HG03280 (cell line): ENCODE measurements at regions not wholly inside any gene's neighbourhood (a gene's known extent, or its start where the extent isn't known, plus 50 kb on each side); places are given as distances from the start of the nearest gene placed in this dataset.

Experiments
- ATAC-seq: cut with Tn5 transposase; IDR thresholded peaks from one replicate; pipeline ENCODE4 v1.9.1; 2021; ENCODE audit warnings: mild to moderate bottlenecking, moderate library complexity; ENCODE audit not compliant: unreplicated experiment

GRCh38 chr1:47627016-47627415, 189.2 kb downstream of the FOXD2 start:
- no peak for ATAC-seq

- no peak for ATAC-seq
Observed at GRCh38 chr1:47627471-47628370, 189.9 kb downstream of the FOXD2 start.

GRCh38 chr1:47629201-47629600, 191.4 kb downstream of the FOXD2 start:
- no peak for ATAC-seq

- no peak for ATAC-seq
Observed at GRCh38 chr1:47630346-47630745, 192.5 kb downstream of the FOXD2 start.

- ATAC-seq: no peak
Observed at GRCh38 chr1:47631411-47631995, 193.7 kb downstream of the FOXD2 start.

- ATAC-seq: no peak
Observed at GRCh38 chr1:47635111-47635510, 197.3 kb downstream of the FOXD2 start.

- no peak for ATAC-seq
Observed at GRCh38 chr1:47635597-47635996, 197.8 kb downstream of the FOXD2 start.

- ATAC-seq: no peak
Observed at GRCh38 chr1:47637111-47637685, 199.4 kb downstream of the FOXD2 start.

GRCh38 chr1:47638240-47638639, 200.4 kb downstream of the FOXD2 start:
- no peak for ATAC-seq

- ATAC-seq: no peak
Observed at GRCh38 chr1:47638713-47639112, 200.9 kb downstream of the FOXD2 start.

- ATAC-seq: no peak
Observed at GRCh38 chr1:47643306-47644211, 205.7 kb downstream of the FOXD2 start.

GRCh38 chr1:47644212-47644573, 206.3 kb downstream of the FOXD2 start:
- ATAC-seq: no peak

- no peak for ATAC-seq
Observed at GRCh38 chr1:47645151-47645550, 207.3 kb downstream of the FOXD2 start.

- no peak for ATAC-seq
Observed at GRCh38 chr1:47646676-47647075, 208.8 kb downstream of the FOXD2 start.

GRCh38 chr1:47647327-47647845, 209.5 kb downstream of the FOXD2 start:
- no peak for ATAC-seq

GRCh38 chr1:47650205-47650604, 212.4 kb downstream of the FOXD2 start:
- ATAC-seq: no peak

GRCh38 chr1:47650611-47651010, 212.8 kb downstream of the FOXD2 start:
- ATAC-seq: no peak

- ATAC-seq: no peak
Observed at GRCh38 chr1:47651311-47652089, 213.7 kb downstream of the FOXD2 start.

- no peak for ATAC-seq
Observed at GRCh38 chr1:47655521-47656300, 217.9 kb downstream of the FOXD2 start.
